KMS-11 (cell line): ENCODE measurements at regions not wholly inside any gene's neighbourhood (a gene's known extent, or its start where the extent isn't known, plus 50 kb on each side); places are given as distances from the start of the nearest gene placed in this dataset.
A peak's percentile ranks its signal among the peaks of the same experiment; 100 is the strongest.

Source experiments
- H2AFZ ChIP-seq: fragments of 200-600 bp; sonication (generic); 2 replicates; pipeline ENCODE4 v1.6.1; 2016; ENCODE audit warnings: antibody characterized with exemption, mixed run types, low read depth
- H3K27ac ChIP-seq: fragments of 200-600 bp; sonication (generic); 2 replicates; pipeline ENCODE4 v1.6.1; 2016; ENCODE audit warnings: mild to moderate bottlenecking, mixed run types
- H3K27me3 ChIP-seq: fragments of 200-600 bp; sonication (generic); 2 replicates; pipeline ENCODE4 v1.6.1; 2017; ENCODE audit warnings: mild to moderate bottlenecking, low read depth, mixed run types, moderate library complexity; ENCODE audit not compliant: insufficient read depth
- H3K36me3 ChIP-seq: fragments of 200-600 bp; sonication (generic); 2 replicates; pipeline ENCODE4 v1.6.1; 2017; ENCODE audit warnings: mild to moderate bottlenecking, mixed run types; ENCODE audit not compliant: insufficient read depth
- H3K4me1 ChIP-seq: fragments of 200-600 bp; sonication (generic); 2 replicates; pipeline ENCODE4 v1.6.1; 2016; ENCODE audit warnings: mild to moderate bottlenecking, low read depth, mixed run types; ENCODE audit not compliant: poor library complexity, severe bottlenecking
- H3K4me2 ChIP-seq: fragments of 200-600 bp; sonication (generic); 2 replicates; pipeline ENCODE4 v1.7.0; 2016; ENCODE audit warnings: mild to moderate bottlenecking, mixed run types
- H3K4me3 ChIP-seq: fragments of 200-600 bp; sonication (generic); IDR thresholded peaks from 2 replicates; pipeline ENCODE4 v1.6.1; 2017; ENCODE audit warnings: low read depth, low read length, mixed read lengths; ENCODE audit not compliant: insufficient read depth
- H3K79me2 ChIP-seq: fragments of 200-600 bp; sonication (generic); 2 replicates; pipeline ENCODE4 v1.6.1; 2016; ENCODE audit warnings: low read depth, mixed run types; ENCODE audit not compliant: insufficient read depth
- H3K9ac ChIP-seq: fragments of 200-600 bp; sonication (generic); 2 replicates; pipeline ENCODE4 v1.6.1; 2016; ENCODE audit warnings: mild to moderate bottlenecking, mixed run types
- H4K20me1 ChIP-seq: fragments of 200-600 bp; sonication (generic); 2 replicates; pipeline ENCODE4 v1.6.1; 2016; ENCODE audit warnings: mild to moderate bottlenecking, mixed run types; ENCODE audit not compliant: insufficient read depth
- TF ChIP-seq, protein P1 (sequence below): fragments of 200-600 bp; sonication (generic); conservative IDR thresholded peaks from 2 replicates; pipeline ENCODE4 v1.6.1; 2017; ENCODE audit warnings: low read depth, mild to moderate bottlenecking, antibody characterized with exemption, low read length, moderate library complexity, mixed read lengths

- Histone ChIP-seq H3K27me3 (no peaks in the 10 kb centered on the region), H3K27ac (no peak overlapping the region), H3K4me1 (peaks cover 17% of the 10 kb centered on the region), H3K4me2 (no peak overlapping the region), H2AFZ (no peak overlapping the region), H4K20me1 (no peaks in the 10 kb centered on the region), H3K4me3 (no peak overlapping the region), H3K36me3 (no peaks in the 10 kb centered on the region), H3K79me2 (no peaks in the 10 kb centered on the region), H3K9ac (no peak overlapping the region)
- TF ChIP-seq, protein P1, sequence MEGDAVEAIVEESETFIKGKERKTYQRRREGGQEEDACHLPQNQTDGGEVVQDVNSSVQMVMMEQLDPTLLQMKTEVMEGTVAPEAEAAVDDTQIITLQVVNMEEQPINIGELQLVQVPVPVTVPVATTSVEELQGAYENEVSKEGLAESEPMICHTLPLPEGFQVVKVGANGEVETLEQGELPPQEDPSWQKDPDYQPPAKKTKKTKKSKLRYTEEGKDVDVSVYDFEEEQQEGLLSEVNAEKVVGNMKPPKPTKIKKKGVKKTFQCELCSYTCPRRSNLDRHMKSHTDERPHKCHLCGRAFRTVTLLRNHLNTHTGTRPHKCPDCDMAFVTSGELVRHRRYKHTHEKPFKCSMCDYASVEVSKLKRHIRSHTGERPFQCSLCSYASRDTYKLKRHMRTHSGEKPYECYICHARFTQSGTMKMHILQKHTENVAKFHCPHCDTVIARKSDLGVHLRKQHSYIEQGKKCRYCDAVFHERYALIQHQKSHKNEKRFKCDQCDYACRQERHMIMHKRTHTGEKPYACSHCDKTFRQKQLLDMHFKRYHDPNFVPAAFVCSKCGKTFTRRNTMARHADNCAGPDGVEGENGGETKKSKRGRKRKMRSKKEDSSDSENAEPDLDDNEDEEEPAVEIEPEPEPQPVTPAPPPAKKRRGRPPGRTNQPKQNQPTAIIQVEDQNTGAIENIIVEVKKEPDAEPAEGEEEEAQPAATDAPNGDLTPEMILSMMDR, result no peak
Measured at GRCh38 chr12:67754933-67755697, 106.6 kb downstream of the DYRK2 start.

DNA sequence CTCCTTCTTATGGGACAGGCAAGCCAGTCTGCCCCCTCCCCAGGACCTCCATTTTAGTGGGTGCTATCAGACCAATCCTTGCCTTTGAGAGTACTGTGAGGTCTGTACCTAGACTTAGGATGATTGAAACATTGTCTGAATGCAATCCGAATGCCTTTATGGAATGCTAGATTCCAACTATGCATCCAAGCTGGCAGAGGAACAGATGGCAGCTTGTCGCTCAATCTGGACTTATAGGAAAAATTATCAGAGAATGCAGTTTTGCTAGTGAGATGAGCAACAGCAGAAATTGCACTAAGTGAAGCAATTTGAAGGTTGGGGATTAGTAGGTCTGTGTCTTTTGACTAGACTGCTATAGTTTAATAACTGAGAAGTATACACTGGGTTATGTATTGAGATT lies 109.1 kb downstream of the DYRK2 start:
- no peaks in the 10 kb centered on the region for H3K36me3 ChIP-seq
- no peaks in the 10 kb centered on the region for H3K27me3 ChIP-seq
- TF ChIP-seq, protein P1, result no peak
- H2AFZ ChIP-seq, result no peak overlapping the region
- no peaks in the 10 kb centered on the region for H3K79me2 ChIP-seq
- H3K27ac ChIP-seq, result no peak overlapping the region
- H3K4me2 ChIP-seq, result peak overlapping the region; percentile 30; the same call in 1 of the 2 replicates
- H3K9ac ChIP-seq, result no peak overlapping the region
- H3K4me1 ChIP-seq, result peaks cover 17% of the 10 kb centered on the region
- no peaks in the 10 kb centered on the region for H4K20me1 ChIP-seq
- H3K4me3 ChIP-seq, result no peak overlapping the region

- peaks cover 18% of the 10 kb centered on the region for H3K4me1 ChIP-seq
Measured at GRCh38 chr12:67758119-67758518, 109.6 kb downstream of the DYRK2 start.

DNA sequence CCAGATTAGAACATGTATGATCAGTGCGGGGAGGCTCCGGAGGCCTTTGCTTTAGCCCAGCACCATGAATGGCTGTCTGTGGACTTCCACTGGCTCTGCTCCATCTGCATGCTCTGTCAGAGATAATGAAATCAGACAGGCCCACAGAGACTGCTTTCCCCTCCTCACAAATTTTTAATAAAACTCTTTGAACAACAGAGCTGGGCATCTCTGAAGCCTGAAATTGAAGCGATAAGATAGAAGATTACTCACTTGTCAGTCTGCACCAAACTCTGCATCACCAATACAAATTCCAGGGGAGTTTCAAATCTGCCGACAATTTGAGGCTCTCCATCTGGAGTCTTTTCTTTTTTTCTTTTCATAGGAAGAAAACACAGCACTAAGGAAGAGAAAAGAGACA lies 110.0 kb downstream of the DYRK2 start:
- no peak overlapping the region for H3K9ac ChIP-seq
- peaks cover 22% of the 10 kb centered on the region for H3K4me1 ChIP-seq
- no peaks in the 10 kb centered on the region for H3K79me2 ChIP-seq
- no peak overlapping the region for H3K4me3 ChIP-seq
- H3K4me2 ChIP-seq, result peak overlapping the region; percentile 30; the same call in 1 of the 2 replicates
- no peaks in the 10 kb centered on the region for H4K20me1 ChIP-seq
- no peak overlapping the region for H2AFZ ChIP-seq
- H3K27me3 ChIP-seq, result no peaks in the 10 kb centered on the region; the same call in 1 of the 2 replicates
- H3K27ac ChIP-seq, result no peak overlapping the region
- no peaks in the 10 kb centered on the region for H3K36me3 ChIP-seq
- TF ChIP-seq, protein P1, result no peak

More at GRCh38 chr12:67758119-67758518, 109.6 kb downstream of the DYRK2 start:
- Histone ChIP-seq H4K20me1 (no peaks in the 10 kb centered on the region), H3K79me2 (no peaks in the 10 kb centered on the region), H3K36me3 (no peaks in the 10 kb centered on the region), H3K27ac (no peak overlapping the region), H3K9ac (no peak overlapping the region), H3K4me3 (no peak overlapping the region), H3K4me2 (peak overlapping the region; percentile 30; the same call in 1 of the 2 replicates), H2AFZ (no peak overlapping the region), H3K27me3 (no peaks in the 10 kb centered on the region; the same call in 1 of the 2 replicates)
- TF ChIP-seq, protein P1, result no peak
